CD8-positive, alpha-beta memory T cell (primary cell): ENCODE measurements at regions not wholly inside any gene's neighbourhood (a gene's known extent, or its start where the extent isn't known, plus 50 kb on each side); places are given as distances from the start of the nearest gene placed in this dataset.
"Not testable (repeated sequence)": the region's sequence is repeated elsewhere in the genome, so short reads cannot be mapped to it uniquely, and the experiment has no call there.

Experiments
- CTCF ChIA-PET: fragments of 350-600 bp; sonication (Branson Sonifier 250); formaldehyde crosslinking; loops from one replicate; lab custom pipeline; 2021; ENCODE audit warnings: antibody characterized with exemption; lab: Charles Lee
- POLR2A ChIA-PET: fragments of 350-600 bp; sonication (Branson Sonifier 250); formaldehyde crosslinking; loops from one replicate; lab custom pipeline; 2021; ENCODE audit warnings: antibody characterized with exemption; lab: Charles Lee
- DNase-seq, 5 donors: peaks; one replicate each; pipeline versions ENCODE4 v3.0.0 to v3.0.0-alpha.2; 2020 to 2022; ENCODE audit warnings: mixed read lengths in 1 of 5
- H3K27ac ChIP-seq: one replicate; pipeline ENCODE4 v1.7.0; 2013; ENCODE audit warnings: low read depth, mild to moderate bottlenecking, low read length, moderate library complexity
- H3K27me3 ChIP-seq: 2 replicates; pipeline ENCODE4 v1.7.0; 2013; ENCODE audit warnings: low read length, mild to moderate bottlenecking; ENCODE audit not compliant: insufficient read depth, poor library complexity, severe bottlenecking
- H3K36me3 ChIP-seq: 2 replicates; pipeline ENCODE4 v1.7.0; 2013; ENCODE audit warnings: mild to moderate bottlenecking, low read length, moderate library complexity; ENCODE audit not compliant: insufficient read depth
- H3K4me1 ChIP-seq: 2 replicates; pipeline ENCODE4 v1.7.0; 2013; ENCODE audit warnings: mild to moderate bottlenecking, low read length, moderate library complexity; ENCODE audit not compliant: insufficient read depth
- H3K4me3 ChIP-seq: 2 replicates; pipeline ENCODE4 v1.7.0; 2013; ENCODE audit warnings: mild to moderate bottlenecking, low read length
- H3K9me3 ChIP-seq: 2 replicates; pipeline ENCODE4 v1.7.0; 2013; ENCODE audit warnings: mild to moderate bottlenecking, low read length
- H3K27ac Mint-ChIP-seq, 8 donors: one replicate each; pipeline ENCODE4 v1.8.0; 2020 to 2021; ENCODE audit warnings: mixed read lengths in 8 of 8, mild to moderate bottlenecking in 6 of 8, inconsistent platforms in 3 of 8, moderate library complexity in 3 of 8
- H3K27me3 Mint-ChIP-seq, 2 donors: one replicate each; pipeline ENCODE4 v1.8.0; 2020 to 2021; ENCODE audit warnings: mixed read lengths in 2 of 2, mild to moderate bottlenecking in 1 of 2, moderate library complexity in 1 of 2
- H3K36me3 Mint-ChIP-seq, 3 donors: one replicate each; pipeline ENCODE4 v1.8.0; 2020 to 2021; ENCODE audit warnings: mixed read lengths in 3 of 3, inconsistent platforms in 1 of 3, mild to moderate bottlenecking in 1 of 3
- H3K4me1 Mint-ChIP-seq, 3 donors: one replicate each; pipeline ENCODE4 v1.8.0; 2020 to 2021; ENCODE audit warnings: mixed read lengths in 3 of 3, inconsistent platforms in 1 of 3, mild to moderate bottlenecking in 1 of 3
- H3K4me3 Mint-ChIP-seq, 7 donors: one replicate each; pipeline ENCODE4 v1.8.0; 2020 to 2021; ENCODE audit warnings: mixed read lengths in 7 of 7, mild to moderate bottlenecking in 6 of 7, moderate library complexity in 4 of 7, inconsistent platforms in 2 of 7
- H3K9me3 Mint-ChIP-seq, 5 donors: one replicate each; pipeline ENCODE4 v1.8.0; 2020 to 2022; ENCODE audit warnings: mixed read lengths in 5 of 5, mild to moderate bottlenecking in 3 of 5, moderate library complexity in 2 of 5, inconsistent platforms in 1 of 5

- no peaks in the 10 kb centered on the region for H3K4me1 ChIP-seq
- no peaks in the 10 kb centered on the region for H3K27me3 Mint-ChIP-seq
- no peak overlapping the region for H3K27ac ChIP-seq
- peaks cover 0 to 5% (median 4%) of the 10 kb centered on the region in 5 donors for H3K9me3 Mint-ChIP-seq
- H3K9me3 ChIP-seq, result no peaks in the 10 kb centered on the region
- DNase-seq, result no peak
- peaks cover 0 to 18% (median 2%) of the 10 kb centered on the region in 3 donors for H3K36me3 Mint-ChIP-seq
- no peaks in the 10 kb centered on the region for H3K36me3 ChIP-seq
- ChIA-PET CTCF (no interaction called here), POLR2A (no interaction called here)
- no peaks in the 10 kb centered on the region for H3K27me3 ChIP-seq
- no peak overlapping the region for H3K4me3 ChIP-seq
- H3K4me3 Mint-ChIP-seq, result no peak overlapping the region
- H3K27ac Mint-ChIP-seq, result no peak overlapping the region
- H3K4me1 Mint-ChIP-seq, result peaks cover 0 to 1% (median 0%) of the 10 kb centered on the region in 3 donors
These were observed 684.3 kb upstream of the DPPA4 start for GRCh38 chr3:110021659-110022058.

- H3K9me3 ChIP-seq, H3K36me3 ChIP-seq, H3K4me1 Mint-ChIP-seq, H3K4me3 ChIP-seq, H3K4me3 Mint-ChIP-seq, H3K4me1 ChIP-seq, H3K27ac ChIP-seq, H3K9me3 Mint-ChIP-seq, DNase-seq, POLR2A ChIA-PET, CTCF ChIA-PET, H3K27me3 Mint-ChIP-seq, H3K27me3 ChIP-seq, H3K27ac Mint-ChIP-seq: not testable (repeated sequence)
- peaks cover 0 to 18% (median 2%) of the 10 kb centered on the region in 3 donors for H3K36me3 Mint-ChIP-seq
These were observed 685.7 kb upstream of the DPPA4 start for GRCh38 chr3:110023022-110023421.

- ChIA-PET CTCF (no interaction called here), POLR2A (no interaction called here)
- Mint-ChIP-seq H3K9me3 (peaks cover 0 to 5% (median 4%) of the 10 kb centered on the region in 5 donors), H3K27me3 (peaks cover 0 to 1% of the 10 kb centered on the region in 2 donors), H3K4me1 (peaks cover 0 to 10% (median 2%) of the 10 kb centered on the region in 3 donors), H3K36me3 (peaks cover 0 to 16% (median 2%) of the 10 kb centered on the region in 3 donors), H3K27ac (no peak overlapping the region), H3K4me3 (no peak overlapping the region)
- no peaks in the 10 kb centered on the region for H3K9me3 ChIP-seq
- no peaks in the 10 kb centered on the region for H3K36me3 ChIP-seq
- no peak overlapping the region for H3K4me3 ChIP-seq
- H3K27me3 ChIP-seq, result no peaks in the 10 kb centered on the region
- H3K4me1 ChIP-seq, result no peaks in the 10 kb centered on the region
- no peak for DNase-seq
- no peak overlapping the region for H3K27ac ChIP-seq
These were observed 689.1 kb upstream of the DPPA4 start for GRCh38 chr3:110026421-110026820.

GRCh38 chr3:110027446-110028080 is 690.2 kb upstream of the DPPA4 start:
- Mint-ChIP-seq H3K9me3 (peaks cover 0 to 5% (median 4%) of the 10 kb centered on the region in 5 donors), H3K27me3 (peaks cover 0 to 1% of the 10 kb centered on the region in 2 donors), H3K27ac (no peak overlapping the region), H3K4me3 (no peak overlapping the region), H3K4me1 (peaks cover 0 to 10% (median 2%) of the 10 kb centered on the region in 3 donors), H3K36me3 (peaks cover 0 to 7% (median 2%) of the 10 kb centered on the region in 3 donors)
- CTCF ChIA-PET, result no interaction called here
- Histone ChIP-seq H3K4me3 (no peak overlapping the region), H3K27ac (no peak overlapping the region), H3K36me3 (no peaks in the 10 kb centered on the region), H3K4me1 (no peaks in the 10 kb centered on the region), H3K27me3 (no peaks in the 10 kb centered on the region), H3K9me3 (no peaks in the 10 kb centered on the region)
- no peak for DNase-seq
- POLR2A ChIA-PET, result no interaction called here

GRCh38 chr3:110031975-110032374 is 694.6 kb upstream of the DPPA4 start:
- Histone ChIP-seq H3K4me1 (no peaks in the 10 kb centered on the region), H3K4me3 (no peak overlapping the region), H3K27me3 (no peaks in the 10 kb centered on the region), H3K27ac (no peak overlapping the region), H3K36me3 (no peaks in the 10 kb centered on the region), H3K9me3 (no peaks in the 10 kb centered on the region)
- Mint-ChIP-seq H3K27me3 (peaks cover 0 to 1% of the 10 kb centered on the region in 2 donors), H3K4me1 (peaks cover 0 to 8% (median 2%) of the 10 kb centered on the region in 3 donors), H3K27ac (peak overlapping the region in 2 of 8 donors; percentile 32 to 41), H3K36me3 (peaks cover 0 to 3% (median 0%) of the 10 kb centered on the region in 3 donors), H3K9me3 (no peaks in the 10 kb centered on the region), H3K4me3 (no peak overlapping the region)
- POLR2A ChIA-PET, result no interaction called here
- DNase-seq, result no peak
- CTCF ChIA-PET, result no interaction called here

- Mint-ChIP-seq H3K4me1 (no peaks in the 10 kb centered on the region), H3K27me3 (no peaks in the 10 kb centered on the region), H3K27ac (no peak overlapping the region), H3K9me3 (peaks cover 0 to 5% (median 0%) of the 10 kb centered on the region in 5 donors), H3K4me3 (no peak overlapping the region), H3K36me3 (no peaks in the 10 kb centered on the region)
- H3K36me3 ChIP-seq, result no peaks in the 10 kb centered on the region
- H3K9me3 ChIP-seq, result no peaks in the 10 kb centered on the region
- ChIA-PET POLR2A (no interaction called here), CTCF (no interaction called here)
- no peak overlapping the region for H3K27ac ChIP-seq
- H3K4me3 ChIP-seq, result no peak overlapping the region
- no peaks in the 10 kb centered on the region for H3K4me1 ChIP-seq
- no peak for DNase-seq
- H3K27me3 ChIP-seq, result no peaks in the 10 kb centered on the region
These were observed 722.1 kb upstream of the DPPA4 start for GRCh38 chr3:110059431-110059830.

GRCh38 chr3:110062716-110063115 is 725.4 kb upstream of the DPPA4 start:
- H3K27ac Mint-ChIP-seq, result no peak overlapping the region
- CTCF ChIA-PET, result no interaction called here

GRCh38 chr3:110063178-110063577 is 725.8 kb upstream of the DPPA4 start:
- POLR2A ChIA-PET, result no interaction called here
- Mint-ChIP-seq H3K9me3 (no peaks in the 10 kb centered on the region), H3K27me3 (no peaks in the 10 kb centered on the region), H3K27ac (no peak overlapping the region), H3K4me3 (no peak overlapping the region), H3K4me1 (no peaks in the 10 kb centered on the region), H3K36me3 (no peaks in the 10 kb centered on the region)
- DNase-seq, result no peak
- CTCF ChIA-PET, result no interaction called here
- no peaks in the 10 kb centered on the region for H3K9me3 ChIP-seq
- H3K27ac ChIP-seq, result no peak overlapping the region
- H3K4me3 ChIP-seq, result no peak overlapping the region
- H3K4me1 ChIP-seq, result no peaks in the 10 kb centered on the region
- no peaks in the 10 kb centered on the region for H3K36me3 ChIP-seq
- H3K27me3 ChIP-seq, result no peaks in the 10 kb centered on the region

More at GRCh38 chr3:110062716-110063115, 725.4 kb upstream of the DPPA4 start:
- no peaks in the 10 kb centered on the region for H3K27me3 Mint-ChIP-seq
- POLR2A ChIA-PET, result no interaction called here
- H3K9me3 Mint-ChIP-seq, result no peaks in the 10 kb centered on the region
- DNase-seq, result no peak
- no peaks in the 10 kb centered on the region for H3K36me3 Mint-ChIP-seq
- Histone ChIP-seq H3K4me3 (no peak overlapping the region), H3K36me3 (no peaks in the 10 kb centered on the region), H3K4me1 (no peaks in the 10 kb centered on the region), H3K27me3 (no peaks in the 10 kb centered on the region), H3K9me3 (no peaks in the 10 kb centered on the region), H3K27ac (no peak overlapping the region)
- no peak overlapping the region for H3K4me3 Mint-ChIP-seq
- H3K4me1 Mint-ChIP-seq, result no peaks in the 10 kb centered on the region
